Loucy (cell line): ENCODE measurements at regions not wholly inside any gene's neighbourhood (a gene's known extent, or its start where the extent isn't known, plus 50 kb on each side); places are given as distances from the start of the nearest gene placed in this dataset.

Source experiments
- H2AFZ ChIP-seq: fragments of 200-600 bp; sonication (generic); 2 replicates; pipeline ENCODE4 v1.6.0; 2016; ENCODE audit warnings: antibody characterized with exemption, mild to moderate bottlenecking, low read length, moderate library complexity
- H3F3A ChIP-seq: fragments of 200-600 bp; 2 replicates; pipeline ENCODE4 v1.6.0; 2016; ENCODE audit warnings: antibody characterized with exemption, low read depth, mild to moderate bottlenecking
- H3K27me3 ChIP-seq: fragments of 200-600 bp; sonication (generic); 2 replicates; pipeline ENCODE4 v1.6.1; 2014; ENCODE audit warnings: low read length, mild to moderate bottlenecking; ENCODE audit not compliant: insufficient read depth, poor library complexity, severe bottlenecking
- H3K36me3 ChIP-seq: fragments of 200-600 bp; sonication (generic); 2 replicates; pipeline ENCODE4 v1.6.1; 2016; ENCODE audit warnings: low read length; ENCODE audit not compliant: insufficient read depth
- H3K4me1 ChIP-seq: fragments of 200-600 bp; sonication (generic); 2 replicates; pipeline ENCODE4 v1.5.1; 2014; ENCODE audit warnings: low read length, mild to moderate bottlenecking; ENCODE audit not compliant: insufficient read depth, poor library complexity, severe bottlenecking
- H3K4me2 ChIP-seq: fragments of 200-600 bp; sonication (generic); 2 replicates; pipeline ENCODE4 v1.6.0; 2014; ENCODE audit warnings: antibody characterized with exemption, low read length, low read depth, mild to moderate bottlenecking; ENCODE audit not compliant: poor library complexity, severe bottlenecking
- H3K4me3 ChIP-seq: fragments of 200-600 bp; sonication (generic); 2 replicates; pipeline ENCODE4 v1.5.1; 2014; ENCODE audit warnings: low read length, mild to moderate bottlenecking, mixed read lengths; ENCODE audit not compliant: poor library complexity, severe bottlenecking
- H3K79me2 ChIP-seq: fragments of 200-600 bp; sonication (generic); 2 replicates; pipeline ENCODE4 v1.6.1; 2014; ENCODE audit warnings: low read length; ENCODE audit not compliant: insufficient read depth
- H3K9ac ChIP-seq: fragments of 200-600 bp; sonication (generic); 2 replicates; pipeline ENCODE4 v1.6.0; 2014; ENCODE audit warnings: mild to moderate bottlenecking, low read depth, low read length, moderate library complexity; ENCODE audit not compliant: poor library complexity, severe bottlenecking
- H3K9me2 ChIP-seq: fragments of 200-600 bp; sonication (generic); replicated peaks from 2 replicates; pipeline ENCODE4 v1.6.1; 2016; ENCODE audit warnings: low read depth, low read length, mixed read lengths
- H3K9me3 ChIP-seq: fragments of 200-600 bp; sonication (generic); 2 replicates; pipeline ENCODE4 v1.6.1; 2014; ENCODE audit warnings: mild to moderate bottlenecking, antibody characterized with exemption, low read length, low read depth; ENCODE audit not compliant: insufficient read depth
- H4K20me1 ChIP-seq: fragments of 200-600 bp; sonication (generic); 2 replicates; pipeline ENCODE4 v1.6.0; 2014; ENCODE audit warnings: antibody characterized with exemption, low read length, mild to moderate bottlenecking; ENCODE audit not compliant: insufficient read depth, poor library complexity, severe bottlenecking
- EZH2phosphoT487 ChIP-seq: fragments of 200-600 bp; IDR thresholded peaks from 2 replicates; pipeline ENCODE4 v1.6.1; 2018; ENCODE audit warnings: antibody characterized with exemption, mild to moderate bottlenecking, moderate library complexity, borderline replicate concordance
- TF ChIP-seq, protein P1 (sequence below): fragments of 200-600 bp; sonication (generic); conservative IDR thresholded peaks from 2 replicates; pipeline ENCODE4 v1.5.1; 2014; ENCODE audit warnings: mild to moderate bottlenecking, antibody characterized with exemption, low read length

DNA sequence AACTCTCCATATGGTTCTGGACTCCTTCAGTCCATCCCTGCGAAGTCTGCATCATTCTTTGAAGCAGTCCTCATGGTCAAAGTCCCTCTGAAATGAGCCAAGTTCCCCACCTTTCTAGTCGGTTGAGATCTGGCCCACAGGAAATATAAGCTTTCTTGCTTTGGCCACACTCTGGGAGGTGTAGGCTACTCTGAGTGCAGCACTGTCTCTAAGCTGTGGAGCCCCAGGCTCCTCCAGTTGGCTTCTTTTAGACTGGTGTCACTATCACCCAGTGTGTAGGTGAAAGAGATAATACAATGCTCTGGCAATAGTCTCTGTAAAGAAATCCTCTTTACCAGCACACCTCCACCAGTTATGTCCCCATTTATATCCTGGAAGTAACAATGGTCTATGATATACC is 486.5 kb upstream of the KLF12 start:
- H3K36me3 ChIP-seq: no peaks in the 10 kb centered on the region
- H3K79me2 ChIP-seq: no peaks in the 10 kb centered on the region
- H3K4me3 ChIP-seq: no peak overlapping the region
- no peaks in the 10 kb centered on the region for H3K27me3 ChIP-seq
- H3K4me2 ChIP-seq: no peak overlapping the region
- no peak overlapping the region for H2AFZ ChIP-seq
- H3K4me1 ChIP-seq: no peaks in the 10 kb centered on the region
- H3K9ac ChIP-seq: no peak overlapping the region
- no peaks in the 10 kb centered on the region for H4K20me1 ChIP-seq
- H3K9me2 ChIP-seq: no peaks in the 10 kb centered on the region
- no peaks in the 10 kb centered on the region for H3F3A ChIP-seq
- no peaks in the 10 kb centered on the region for H3K9me3 ChIP-seq
- no peak for TF ChIP-seq EZH2phosphoT487
- TF ChIP-seq, protein P1, sequence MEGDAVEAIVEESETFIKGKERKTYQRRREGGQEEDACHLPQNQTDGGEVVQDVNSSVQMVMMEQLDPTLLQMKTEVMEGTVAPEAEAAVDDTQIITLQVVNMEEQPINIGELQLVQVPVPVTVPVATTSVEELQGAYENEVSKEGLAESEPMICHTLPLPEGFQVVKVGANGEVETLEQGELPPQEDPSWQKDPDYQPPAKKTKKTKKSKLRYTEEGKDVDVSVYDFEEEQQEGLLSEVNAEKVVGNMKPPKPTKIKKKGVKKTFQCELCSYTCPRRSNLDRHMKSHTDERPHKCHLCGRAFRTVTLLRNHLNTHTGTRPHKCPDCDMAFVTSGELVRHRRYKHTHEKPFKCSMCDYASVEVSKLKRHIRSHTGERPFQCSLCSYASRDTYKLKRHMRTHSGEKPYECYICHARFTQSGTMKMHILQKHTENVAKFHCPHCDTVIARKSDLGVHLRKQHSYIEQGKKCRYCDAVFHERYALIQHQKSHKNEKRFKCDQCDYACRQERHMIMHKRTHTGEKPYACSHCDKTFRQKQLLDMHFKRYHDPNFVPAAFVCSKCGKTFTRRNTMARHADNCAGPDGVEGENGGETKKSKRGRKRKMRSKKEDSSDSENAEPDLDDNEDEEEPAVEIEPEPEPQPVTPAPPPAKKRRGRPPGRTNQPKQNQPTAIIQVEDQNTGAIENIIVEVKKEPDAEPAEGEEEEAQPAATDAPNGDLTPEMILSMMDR: no peak

DNA sequence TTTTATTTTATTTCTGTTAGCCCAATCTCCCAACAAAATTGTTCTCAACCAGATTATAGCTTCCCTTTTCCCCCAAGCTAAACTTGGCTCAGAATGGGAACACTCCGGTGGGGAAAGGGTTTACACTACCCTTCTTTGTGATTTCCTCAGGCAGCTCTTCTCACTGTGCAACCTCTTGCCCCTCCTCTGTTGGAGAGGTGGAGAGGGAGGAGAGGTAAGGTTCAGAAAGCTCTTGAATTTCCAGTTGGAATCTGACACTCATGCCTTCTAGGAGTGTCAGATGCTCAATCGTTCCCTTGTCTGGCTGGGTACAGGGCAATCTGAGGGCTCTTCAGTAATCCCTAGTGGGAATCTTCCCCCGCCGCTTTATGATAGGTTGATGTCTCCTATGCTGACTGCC is 486.1 kb upstream of the KLF12 start:
- Histone ChIP-seq H3K4me1 (no peaks in the 10 kb centered on the region), H3K4me3 (no peak overlapping the region), H2AFZ (no peak overlapping the region), H3K4me2 (no peak overlapping the region), H3K9me3 (no peaks in the 10 kb centered on the region), H3K79me2 (no peaks in the 10 kb centered on the region), H3K27me3 (no peaks in the 10 kb centered on the region), H3F3A (no peaks in the 10 kb centered on the region), H3K9me2 (no peaks in the 10 kb centered on the region), H4K20me1 (no peaks in the 10 kb centered on the region), H3K36me3 (no peaks in the 10 kb centered on the region), H3K9ac (no peak overlapping the region)
- TF ChIP-seq, protein P1: no peak
- TF ChIP-seq EZH2phosphoT487: no peak

DNA sequence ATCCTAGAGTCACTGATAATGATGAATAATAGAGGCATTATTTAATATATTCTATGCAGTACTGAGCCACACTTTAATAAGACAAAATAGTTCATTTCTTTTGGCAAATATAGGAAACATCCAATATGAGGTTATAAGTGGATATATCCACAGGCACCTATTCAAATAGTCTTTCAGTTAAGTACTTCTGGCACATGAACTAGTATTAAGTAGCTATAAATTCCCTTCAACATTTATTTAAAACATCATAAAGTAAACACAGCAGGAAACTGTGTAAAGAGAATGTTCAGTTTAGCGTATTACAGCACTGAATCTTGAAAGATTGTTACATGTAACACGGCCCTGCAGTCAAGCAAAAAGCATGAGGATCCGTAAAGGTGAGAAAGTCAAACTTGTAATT is 463.3 kb upstream of the KLF12 start:
- Histone ChIP-seq H3K9me2 (no peaks in the 10 kb centered on the region), H3F3A (no peaks in the 10 kb centered on the region), H3K4me1 (no peaks in the 10 kb centered on the region), H3K36me3 (no peaks in the 10 kb centered on the region), H3K4me2 (no peak overlapping the region), H3K79me2 (no peaks in the 10 kb centered on the region), H4K20me1 (no peaks in the 10 kb centered on the region), H3K27me3 (no peaks in the 10 kb centered on the region), H3K9ac (no peak overlapping the region), H2AFZ (no peak overlapping the region), H3K9me3 (no peaks in the 10 kb centered on the region), H3K4me3 (no peak overlapping the region)
- no peak for TF ChIP-seq EZH2phosphoT487
- TF ChIP-seq, protein P1: no peak
